GM21390 (cell line): ENCODE measurements at regions not wholly inside any gene's neighbourhood (a gene's known extent, or its start where the extent isn't known, plus 50 kb on each side); places are given as distances from the start of the nearest gene placed in this dataset.
"Not testable (repeated sequence)": the region's sequence is repeated elsewhere in the genome, so short reads cannot be mapped to it uniquely, and the experiment has no call there.

ENCODE experiments used
- ATAC-seq: cut with Tn5 transposase; IDR thresholded peaks from one replicate; pipeline ENCODE4 v1.9.1; 2021; ENCODE audit not compliant: unreplicated experiment

DNA sequence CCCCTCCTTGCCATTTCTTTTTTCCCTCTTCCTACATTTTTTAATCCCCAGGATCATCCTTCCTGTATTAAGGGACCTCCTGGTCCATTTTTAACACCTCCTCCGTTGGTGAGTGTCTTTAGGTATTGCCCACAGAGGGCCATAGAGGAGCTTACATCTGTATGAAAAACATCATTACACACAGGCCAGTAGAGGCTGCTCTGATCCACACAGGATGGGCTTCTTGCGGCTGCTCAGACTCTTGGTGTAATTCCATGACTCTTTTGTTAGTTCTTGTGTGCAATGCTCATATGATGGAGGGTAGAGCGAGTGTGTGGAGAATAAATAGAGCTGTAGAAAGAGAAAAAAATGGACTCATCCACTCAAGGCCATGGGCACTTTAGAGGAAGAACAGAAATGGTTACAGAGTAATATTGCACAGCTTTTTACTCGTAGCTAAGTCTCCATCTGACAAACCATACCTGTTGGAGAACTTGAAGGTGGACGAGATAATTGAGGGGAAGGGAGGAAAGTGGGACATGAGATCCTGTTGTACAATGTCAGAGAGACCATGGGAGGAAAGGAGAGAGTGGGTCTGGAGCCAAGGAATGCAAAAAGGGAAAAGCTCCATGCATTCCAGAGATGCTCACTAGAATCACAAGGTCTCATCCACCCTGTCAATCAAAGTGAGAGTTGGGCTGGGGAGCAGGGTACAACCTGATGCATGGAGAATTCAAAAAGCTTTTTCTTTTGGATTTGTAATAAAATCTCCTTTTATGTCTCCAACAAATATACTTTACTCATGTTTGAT, 129.7 kb upstream of the TNP1 start:
- no peak for ATAC-seq

DNA sequence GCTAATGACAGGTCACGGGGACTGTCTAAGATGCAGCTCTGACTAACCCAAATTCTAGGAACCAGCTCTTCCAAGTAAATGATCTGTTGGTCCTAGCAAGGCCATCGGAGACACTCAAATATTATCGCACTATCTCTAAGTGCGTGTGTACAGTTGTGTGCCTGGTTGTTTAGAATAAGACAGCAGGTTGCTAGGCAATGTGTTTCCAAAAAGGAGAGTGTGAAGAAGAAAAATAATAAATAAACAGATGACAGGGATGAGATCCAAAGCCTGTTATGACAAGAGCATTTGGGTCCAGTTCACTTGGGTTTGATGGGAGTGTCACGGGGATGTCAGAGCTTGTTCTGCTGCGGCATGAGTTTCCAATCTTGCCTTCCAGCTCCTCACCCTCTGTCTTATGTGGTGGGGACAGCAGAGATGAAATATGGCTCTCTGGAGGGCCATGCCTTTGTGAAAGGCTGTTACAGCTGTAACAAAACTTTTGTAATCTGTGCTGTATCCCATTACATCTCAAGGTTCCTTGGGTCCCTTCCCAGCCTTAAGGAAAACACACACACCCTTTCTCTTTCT, 127.5 kb upstream of the TNP1 start:
- no peak for ATAC-seq

- no peak for ATAC-seq
Measured at GRCh38 chr2:216985658-216986141, 125.8 kb upstream of the TNP1 start.

DNA sequence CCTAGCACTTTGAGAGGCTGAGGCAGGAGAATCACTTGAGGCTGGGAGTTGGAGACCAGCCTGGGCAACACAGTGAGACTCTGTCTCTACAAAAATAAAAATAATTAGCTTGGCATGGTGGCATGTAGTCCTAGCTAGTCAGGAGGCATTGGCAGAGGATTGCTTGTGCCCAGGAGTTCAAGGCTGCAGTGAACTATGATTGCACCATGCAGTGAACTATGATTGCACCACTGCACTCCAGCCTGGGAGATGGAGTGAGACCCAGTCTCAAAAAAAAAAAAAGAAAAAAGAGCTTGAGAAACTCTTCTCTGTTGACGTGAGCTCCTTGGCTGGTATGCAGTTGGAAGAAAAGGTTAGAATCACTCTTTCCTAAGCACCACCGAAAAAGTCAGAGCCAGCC, 125.1 kb upstream of the TNP1 start:
- ATAC-seq = no peak

GRCh38 chr2:216981951-216982350, 122.1 kb upstream of the TNP1 start:
- not testable (repeated sequence) for ATAC-seq

DNA sequence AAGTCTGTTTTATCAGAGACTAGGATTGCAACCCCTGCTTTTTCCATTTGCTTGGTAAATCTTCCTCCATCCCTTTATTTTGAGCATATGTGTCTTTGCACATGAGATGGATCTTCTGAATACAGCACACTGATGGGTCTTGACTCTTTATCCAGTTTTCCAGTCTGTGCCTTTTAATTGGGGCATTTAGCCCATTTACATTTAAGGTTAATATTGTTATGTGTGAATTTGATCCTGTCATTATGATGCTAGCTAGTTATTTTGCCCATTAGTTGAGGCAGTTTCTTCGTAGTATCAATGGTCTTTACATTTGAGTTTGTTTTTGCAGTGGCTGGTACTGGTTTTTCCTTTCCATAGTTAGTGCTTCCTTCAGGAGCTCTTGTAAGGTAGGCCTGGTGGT, 120.6 kb upstream of the TNP1 start:
- not testable (repeated sequence) for ATAC-seq

DNA sequence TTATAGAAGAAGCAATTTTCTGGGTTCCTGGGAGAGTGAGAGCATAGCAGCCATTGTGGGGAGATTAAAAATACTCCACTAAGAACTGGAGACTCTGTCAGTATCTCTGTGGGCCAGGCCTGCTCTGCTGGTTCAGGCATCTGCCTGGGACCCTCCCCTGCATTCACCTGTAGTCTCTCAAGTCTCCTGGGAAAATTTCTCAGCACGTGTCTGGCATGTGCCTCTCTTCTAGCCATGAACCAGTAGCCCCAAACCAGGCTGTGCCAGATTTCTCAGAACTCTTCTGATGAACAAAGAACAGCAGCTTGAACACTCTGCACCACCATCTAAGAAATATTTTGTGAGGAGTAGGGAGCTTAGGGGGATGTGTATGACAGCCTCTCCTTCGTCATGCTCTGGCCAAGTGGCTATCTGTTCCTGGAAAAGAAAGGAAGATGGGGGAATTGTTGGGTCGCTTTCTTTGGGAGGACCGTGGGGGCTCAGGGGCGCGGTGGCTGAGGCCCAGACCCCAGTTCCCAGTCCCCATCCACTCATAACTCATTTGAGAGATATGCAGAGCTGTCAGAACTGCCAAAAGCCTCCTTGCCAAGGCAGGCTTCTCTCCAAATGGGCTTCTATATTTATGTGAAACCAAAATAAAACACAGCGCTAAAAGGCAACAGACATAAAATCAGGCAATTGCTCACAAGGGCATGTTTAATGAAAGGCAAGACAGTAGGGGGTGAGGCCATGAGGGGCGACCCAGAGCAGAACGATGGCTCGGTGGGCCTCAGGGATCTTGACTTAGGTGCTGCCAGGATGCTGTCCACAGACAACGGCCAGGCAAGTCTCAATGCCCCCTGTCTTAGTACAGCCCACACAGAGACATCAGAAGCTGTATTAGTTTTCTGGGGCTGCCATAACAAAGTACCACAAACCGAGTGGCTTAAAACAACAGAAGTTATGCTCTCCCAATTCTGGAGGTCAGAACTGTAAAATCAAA, 114.7 kb upstream of the TNP1 start:
- ATAC-seq = no peak

DNA sequence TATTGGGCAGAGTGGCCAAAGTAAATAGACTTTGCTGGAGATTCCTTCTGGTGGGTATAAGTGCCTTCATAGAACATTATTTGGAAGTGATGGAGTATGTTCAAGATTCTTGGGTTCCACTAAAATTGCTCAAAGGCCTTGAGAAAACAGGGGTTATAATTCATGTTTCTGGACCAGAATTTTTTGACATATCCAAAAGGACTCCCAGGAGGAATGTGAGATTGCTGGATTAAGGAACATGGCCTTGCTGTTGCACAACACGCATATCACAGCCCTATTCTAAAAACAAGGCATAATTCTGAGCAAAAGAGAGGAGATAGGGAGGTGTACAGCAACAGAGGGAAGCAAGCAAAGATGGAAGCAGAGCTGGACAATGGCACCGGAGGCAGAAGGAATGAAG, 111.7 kb upstream of the TNP1 start:
- no peak for ATAC-seq

GRCh38 chr2:216970359-216970915, 110.6 kb upstream of the TNP1 start:
- ATAC-seq = no peak

DNA sequence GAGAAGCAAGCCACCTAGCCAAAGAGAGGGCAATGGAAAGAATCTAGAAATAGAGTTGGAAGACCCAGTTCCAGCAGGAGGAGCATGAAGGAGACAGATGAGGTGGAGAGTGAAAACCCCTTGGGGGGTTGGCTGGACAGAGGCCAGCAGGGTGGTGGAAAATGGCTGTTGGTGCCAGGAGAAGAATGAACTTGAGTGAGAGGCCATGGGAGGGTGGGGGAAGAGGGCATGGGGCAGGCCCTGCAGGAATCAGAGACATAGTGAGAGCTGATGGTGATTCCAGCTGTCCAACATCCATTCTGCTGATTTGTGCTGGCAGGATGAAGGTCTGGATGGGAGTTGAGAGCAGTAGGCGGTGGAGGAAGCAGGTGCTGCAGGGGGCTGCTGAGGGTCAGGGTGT, 108.0 kb upstream of the TNP1 start:
- no peak for ATAC-seq

DNA sequence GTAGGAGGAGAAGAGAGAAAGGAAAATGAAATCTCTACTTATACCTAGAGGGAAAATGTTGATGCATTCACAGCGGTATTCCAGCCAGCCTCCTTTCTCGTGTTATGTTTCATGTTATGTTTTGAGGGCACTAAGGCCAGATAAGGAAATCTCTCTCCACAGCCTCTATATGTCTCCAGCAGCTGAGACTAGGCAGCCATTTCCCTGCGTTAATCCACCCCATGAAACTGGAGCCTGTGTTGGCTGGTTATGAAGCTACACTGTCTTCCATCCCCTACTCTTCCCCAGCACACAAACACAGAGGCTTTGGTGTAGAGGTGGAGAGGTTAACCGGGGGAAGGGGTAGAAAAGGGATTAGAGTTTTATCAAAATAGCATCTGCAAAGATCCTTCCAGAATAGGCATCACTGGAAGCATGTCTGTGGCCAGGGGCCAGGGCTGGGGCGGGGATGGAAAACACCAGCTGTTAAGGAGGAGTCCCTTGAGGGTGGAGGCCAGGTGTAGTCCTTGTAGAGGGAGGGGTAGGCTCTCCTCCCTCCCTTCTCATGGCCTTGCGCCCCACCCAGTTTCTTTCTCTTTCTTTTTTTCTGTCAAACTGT, 100.9 kb upstream of the TNP1 start:
- ATAC-seq = no peak

- ATAC-seq = no peak
Measured at GRCh38 chr2:216959433-216959832, 99.6 kb upstream of the TNP1 start.

DNA sequence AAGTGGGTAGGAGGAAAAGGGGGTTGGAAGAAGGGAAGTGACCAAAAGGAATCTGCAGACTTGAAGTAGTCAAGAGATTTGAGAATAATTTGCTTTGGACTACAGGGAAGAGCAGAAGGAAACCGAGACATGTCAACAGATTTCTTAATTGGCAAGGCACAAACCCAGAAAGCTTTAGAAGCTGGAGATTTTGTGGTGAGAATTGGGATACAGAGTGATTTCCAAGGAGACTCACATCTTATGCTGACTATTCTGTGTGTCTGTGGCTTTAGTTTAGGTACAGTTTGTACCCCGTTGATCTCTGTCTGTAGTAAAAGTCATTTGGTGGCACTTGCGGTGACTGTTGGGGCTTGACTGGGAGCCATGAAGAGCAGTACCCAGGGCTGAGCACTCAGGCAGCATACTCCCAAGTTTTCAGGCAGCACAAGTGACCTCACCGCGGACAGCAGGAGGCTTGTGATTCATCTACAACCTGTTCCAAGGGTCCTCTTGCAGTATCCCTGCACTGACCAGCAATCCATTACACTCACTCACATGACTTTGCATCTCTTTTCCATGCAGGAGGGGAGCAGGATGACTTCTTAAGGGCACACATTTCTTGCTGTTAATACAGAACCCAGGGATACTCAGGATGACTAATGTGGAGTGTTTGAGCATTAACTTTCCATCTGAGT, 97.1 kb upstream of the TNP1 start:
- no peak for ATAC-seq

GRCh38 chr2:216951171-216951570, 91.3 kb upstream of the TNP1 start:
- no peak for ATAC-seq

DNA sequence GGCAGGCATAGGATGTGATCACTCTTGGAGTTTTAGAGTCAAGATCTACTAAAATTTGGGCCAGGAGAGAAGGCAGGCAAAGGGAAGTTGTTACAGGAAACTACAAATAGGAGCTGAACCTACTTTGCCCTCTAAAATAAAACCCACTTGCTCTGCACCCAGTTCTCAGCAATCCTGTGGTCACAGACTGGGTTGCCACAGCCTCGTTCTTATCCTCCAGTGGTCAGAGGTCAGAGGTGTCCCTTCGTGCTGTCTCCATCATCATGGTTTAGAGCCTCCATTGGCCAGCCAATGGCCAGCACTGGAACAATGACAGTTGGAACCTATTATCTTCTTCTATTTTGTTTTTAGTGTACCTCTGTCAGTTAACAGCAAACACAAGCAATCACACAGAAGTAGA, 90.7 kb upstream of the TNP1 start:
- ATAC-seq = no peak

- ATAC-seq = no peak
Measured at GRCh38 chr2:216949700-216950413, 90.0 kb upstream of the TNP1 start.

GRCh38 chr2:216947055-216947454, 87.2 kb upstream of the TNP1 start:
- no peak for ATAC-seq

DNA sequence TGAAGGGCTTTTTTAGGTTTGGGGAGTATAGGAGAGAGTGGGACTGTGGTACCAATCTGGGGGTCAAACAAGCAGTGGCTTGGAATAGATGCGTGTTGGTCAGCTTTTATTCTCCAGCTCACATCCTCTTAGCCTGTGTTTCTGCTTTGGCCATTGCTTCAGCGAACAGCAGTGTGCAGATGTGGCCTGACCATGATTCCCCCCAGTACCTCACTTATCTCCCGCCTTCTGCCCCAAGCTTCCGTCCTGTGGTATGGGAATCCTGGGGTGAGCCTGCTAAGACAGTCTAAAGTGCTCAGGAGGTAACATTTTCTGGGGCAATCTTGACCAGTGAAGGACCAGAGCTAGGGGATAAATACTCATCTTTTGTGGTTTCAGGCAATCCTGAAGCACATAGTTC, 84.9 kb upstream of the TNP1 start:
- no peak for ATAC-seq

DNA sequence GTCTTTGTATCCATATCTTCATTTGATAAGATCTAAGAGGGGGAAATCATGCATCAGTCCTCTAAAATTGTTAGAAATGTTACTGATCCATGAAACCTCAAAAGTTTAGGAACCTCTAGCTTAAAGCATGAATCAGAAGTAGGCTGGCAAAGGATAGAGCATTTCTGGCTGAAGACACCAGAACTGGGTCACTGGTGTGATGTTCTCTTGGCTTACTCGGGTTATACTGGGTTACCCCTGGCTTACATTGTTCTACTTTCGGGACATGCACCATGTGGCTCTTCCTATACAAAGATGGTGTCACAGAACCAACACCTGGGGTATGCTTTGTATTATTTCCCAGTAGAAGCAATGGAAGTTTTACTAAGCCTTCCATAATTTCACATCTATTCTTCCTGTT, 83.2 kb upstream of the TNP1 start:
- no peak for ATAC-seq

GRCh38 chr2:216942465-216942864, 82.6 kb upstream of the TNP1 start:
- ATAC-seq = no peak
